Mesenchymal stem cell (in vitro differentiated cells and primary cell): ENCODE measurements at regions not wholly inside any gene's neighbourhood (a gene's known extent, or its start where the extent isn't known, plus 50 kb on each side); places are given as distances from the start of the nearest gene placed in this dataset.

ENCODE experiments used
- DNase-seq: peaks from one replicate; pipeline ENCODE4 v3.0.0-alpha.2; 2013
- H2AFZ ChIP-seq: one replicate; pipeline ENCODE4 v1.6.1; 2013; ENCODE audit warnings: low read depth, mild to moderate bottlenecking, control low read depth, inconsistent platforms, low read length, moderate library complexity
- H2AK5ac ChIP-seq: 2 replicates; pipeline ENCODE4 v1.6.1; 2013; ENCODE audit warnings: low read length, moderate library complexity, mild to moderate bottlenecking, inconsistent platforms; ENCODE audit not compliant: severe bottlenecking
- H2BK120ac ChIP-seq: one replicate; pipeline ENCODE4 v1.6.1; 2013; ENCODE audit warnings: low read depth, mild to moderate bottlenecking, inconsistent platforms, low read length, moderate library complexity
- H2BK12ac ChIP-seq, 2 experiments: one replicate each; pipeline ENCODE4 v1.6.1; 2013; ENCODE audit warnings: inconsistent platforms in 2 of 2, low read length in 2 of 2, mild to moderate bottlenecking in 2 of 2, moderate library complexity in 2 of 2, control low read depth in 1 of 2
- H2BK15ac ChIP-seq: one replicate; pipeline ENCODE4 v1.6.1; 2013; ENCODE audit warnings: mild to moderate bottlenecking, low read depth, inconsistent platforms; ENCODE audit not compliant: poor library complexity, severe bottlenecking
- H2BK5ac ChIP-seq: 2 replicates; pipeline ENCODE4 v1.6.1; 2013; ENCODE audit warnings: low read depth, mild to moderate bottlenecking, low read length, control low read depth, inconsistent platforms; ENCODE audit not compliant: poor library complexity, severe bottlenecking
- H3K14ac ChIP-seq, 2 experiments: one replicate each; pipeline ENCODE4 v1.6.1; 2013; ENCODE audit warnings: inconsistent platforms in 2 of 2, low read length in 2 of 2, control low read depth in 1 of 2, mild to moderate bottlenecking in 1 of 2, moderate library complexity in 1 of 2
- H3K18ac ChIP-seq, 2 experiments: one replicate each; pipeline ENCODE4 v1.6.1; 2013; ENCODE audit warnings: inconsistent platforms in 2 of 2, low read length in 2 of 2, control low read depth in 1 of 2, low read depth in 1 of 2, mild to moderate bottlenecking in 1 of 2
- H3K23ac ChIP-seq, 2 experiments: one replicate each; pipeline ENCODE4 v1.6.1; 2013; ENCODE audit warnings: inconsistent platforms in 2 of 2, low read length in 2 of 2, mild to moderate bottlenecking in 2 of 2, moderate library complexity in 2 of 2, control low read depth in 1 of 2
- H3K27ac ChIP-seq: 2 replicates; pipeline ENCODE4 v1.5.1; 2013; ENCODE audit warnings: mild to moderate bottlenecking, moderate library complexity, low read length, control low read depth, inconsistent platforms; ENCODE audit not compliant: poor library complexity, severe bottlenecking
- H3K27me3 ChIP-seq, 2 experiments: 2 replicates each; pipeline versions ENCODE4 v1.6.1 to v1.7.0; 2013; ENCODE audit warnings: low read length in 2 of 2, mild to moderate bottlenecking in 2 of 2, moderate library complexity in 2 of 2, control low read depth in 1 of 2, inconsistent platforms in 1 of 2; ENCODE audit not compliant: control insufficient read depth in 1 of 2, insufficient read depth in 1 of 2
- H3K36me3 ChIP-seq, 2 experiments: 2 replicates each; pipeline versions ENCODE4 v1.6.1 to v1.7.0; 2013; ENCODE audit warnings: low read length in 2 of 2, control low read depth in 1 of 2, inconsistent platforms in 1 of 2, low read depth in 1 of 2, mild to moderate bottlenecking in 1 of 2; ENCODE audit not compliant: insufficient read depth in 2 of 2, control insufficient read depth in 1 of 2
- H3K4ac ChIP-seq, 2 experiments: one replicate each; pipeline ENCODE4 v1.6.1; 2013; ENCODE audit warnings: inconsistent platforms in 2 of 2, low read length in 2 of 2, mild to moderate bottlenecking in 2 of 2, moderate library complexity in 2 of 2, control low read depth in 1 of 2, low read depth in 1 of 2
- H3K4me1 ChIP-seq: 2 replicates; pipeline ENCODE4 v1.6.1; 2013; ENCODE audit warnings: low read depth, low read length, control low read depth; ENCODE audit not compliant: control insufficient read depth, insufficient read depth
- H3K4me2 ChIP-seq: 2 replicates; pipeline ENCODE4 v1.6.1; 2013; ENCODE audit warnings: low read length, mild to moderate bottlenecking, inconsistent platforms; ENCODE audit not compliant: poor library complexity, severe bottlenecking
- H3K4me3 ChIP-seq, 2 experiments: 2 replicates each; pipeline versions ENCODE4 v1.5.1 to v1.7.0; 2013; ENCODE audit warnings: low read length in 2 of 2, mild to moderate bottlenecking in 2 of 2, control low read depth in 1 of 2, low read depth in 1 of 2; ENCODE audit not compliant: insufficient read depth in 1 of 2
- H3K79me1 ChIP-seq: replicated peaks from 2 replicates; pipeline ENCODE4 v1.6.1; 2013; ENCODE audit warnings: mild to moderate bottlenecking, control low read depth, low read length, inconsistent platforms; ENCODE audit not compliant: poor library complexity, severe bottlenecking
- H3K9ac ChIP-seq: 2 replicates; pipeline ENCODE4 v1.7.0; 2013; ENCODE audit warnings: mild to moderate bottlenecking, low read length, moderate library complexity
- H3K9me3 ChIP-seq: 2 replicates; pipeline ENCODE4 v1.7.0; 2013; ENCODE audit warnings: mild to moderate bottlenecking, low read length; ENCODE audit not compliant: control insufficient read depth
- H4K8ac ChIP-seq: one replicate; pipeline ENCODE4 v1.6.1; 2013; ENCODE audit warnings: inconsistent platforms, mild to moderate bottlenecking, low read length, moderate library complexity
- H4K91ac ChIP-seq: one replicate; pipeline ENCODE4 v1.6.1; 2013; ENCODE audit warnings: mild to moderate bottlenecking, low read length, inconsistent platforms
- WGBS: methylation state at CpG from one replicate; pipeline ENCODE4 v1.1.7; 2013; ENCODE audit warnings: mixed read lengths; 5-methylcytosine and 5-hydroxymethylcytosine counted together

DNA sequence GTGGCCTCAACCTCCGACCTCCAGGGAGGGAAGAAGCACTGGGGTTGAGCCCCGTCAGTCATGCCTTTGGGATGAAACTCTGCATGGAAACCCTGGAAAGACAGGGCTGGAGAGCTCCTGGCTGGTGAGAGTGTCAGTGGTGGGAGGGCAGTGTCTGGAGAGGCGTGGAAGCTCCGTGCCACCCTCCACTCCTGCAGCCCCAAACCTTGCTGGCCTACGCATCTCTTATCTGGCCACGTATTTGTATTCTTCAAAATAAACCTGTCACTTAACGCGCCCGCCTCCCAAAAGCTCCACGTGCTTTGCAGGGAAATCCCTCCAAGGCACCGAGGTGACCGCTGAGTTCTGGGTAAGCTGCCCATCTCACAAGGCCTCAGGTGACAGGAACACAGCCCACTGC lies 84.3 kb downstream of the TEX29 start:
- Histone ChIP-seq H3K4ac (no peak overlapping the region), H3K4me2 (no peak overlapping the region), H3K27ac (no peak overlapping the region), H3K36me3 (no peaks in the 10 kb centered on the region), H3K23ac (no peak overlapping the region), H3K9me3 (no peaks in the 10 kb centered on the region), H2AK5ac (no peak overlapping the region), H2AFZ (no peak overlapping the region), H3K9ac (no peak overlapping the region), H3K18ac (no peak overlapping the region), H3K4me1 (no peaks in the 10 kb centered on the region), H3K27me3 (peaks cover 0 to 48% of the 10 kb centered on the region in 2 experiments), H3K14ac (no peak overlapping the region), H2BK5ac (no peak overlapping the region), H4K8ac (no peak overlapping the region), H2BK15ac (no peak overlapping the region), H2BK12ac (no peak overlapping the region), H4K91ac (no peak overlapping the region), H2BK120ac (no peak overlapping the region), H3K4me3 (no peak overlapping the region), H3K79me1 (no peaks in the 10 kb centered on the region)
- no peak for DNase-seq
- 82% methylated on average over 12 of the region's 12 CpGs for WGBS

GRCh38 chr13:111406636-111407035 lies 86.2 kb downstream of the TEX29 start:
- no peak overlapping the region for H2BK5ac ChIP-seq

DNA sequence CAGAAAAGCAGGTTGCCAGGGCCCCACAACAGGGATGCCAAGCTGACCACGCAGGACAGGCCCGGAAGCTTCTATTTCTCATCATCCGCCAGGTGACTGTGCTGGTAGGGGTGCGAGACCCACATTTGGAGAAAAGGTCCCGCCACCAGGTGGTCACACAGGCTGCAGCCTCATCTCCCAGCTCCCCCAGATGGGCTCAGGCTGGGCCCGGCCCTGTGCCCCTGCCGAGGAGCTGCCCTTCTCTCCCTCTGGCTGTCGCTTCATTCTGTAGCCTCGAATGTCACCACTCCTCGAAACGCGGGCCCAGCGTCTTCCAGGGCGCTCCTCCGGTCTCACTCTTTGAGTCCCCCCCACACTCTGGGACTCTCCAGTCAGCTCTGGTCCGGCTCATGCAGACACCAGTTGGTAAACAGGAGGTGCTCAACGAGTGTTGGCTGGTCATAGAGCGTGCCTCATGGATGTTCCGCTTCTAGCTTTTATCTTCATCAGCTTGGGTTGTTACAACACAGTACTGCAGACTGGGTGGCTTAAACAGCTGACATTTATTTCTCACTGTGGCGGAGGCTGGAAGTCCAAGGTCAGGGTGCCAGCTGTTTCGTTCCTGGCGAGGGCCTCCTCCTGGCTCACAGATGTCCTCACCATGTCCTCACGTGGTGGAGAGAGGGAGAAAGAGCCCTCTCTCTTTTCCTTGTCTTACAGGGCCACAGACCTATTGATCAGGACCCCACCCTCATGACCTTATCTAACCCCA lies 87.1 kb downstream of the TEX29 start:
- 86% methylated on average over 20 of the region's 23 CpGs for WGBS
- no peak overlapping the region for H2BK12ac ChIP-seq

More at GRCh38 chr13:111406636-111407035, 86.2 kb downstream of the TEX29 start:
- Histone ChIP-seq H2AFZ (no peak overlapping the region), H3K9ac (no peak overlapping the region), H4K91ac (no peak overlapping the region), H3K4me1 (no peaks in the 10 kb centered on the region), H3K27me3 (peaks cover 0 to 55% of the 10 kb centered on the region in 2 experiments), H2BK120ac (no peak overlapping the region), H4K8ac (no peak overlapping the region), H2BK12ac (no peak overlapping the region), H2AK5ac (no peak overlapping the region), H3K4ac (no peak overlapping the region), H3K18ac (no peak overlapping the region), H3K4me2 (no peak overlapping the region), H3K79me1 (no peaks in the 10 kb centered on the region), H3K9me3 (no peaks in the 10 kb centered on the region), H3K23ac (no peak overlapping the region), H3K27ac (no peak overlapping the region), H3K4me3 (no peak overlapping the region), H2BK15ac (no peak overlapping the region), H3K14ac (no peak overlapping the region), H3K36me3 (no peaks in the 10 kb centered on the region)
- DNase-seq: no peak
- WGBS: 67% methylated on average over 2 of the region's 3 CpGs

DNA sequence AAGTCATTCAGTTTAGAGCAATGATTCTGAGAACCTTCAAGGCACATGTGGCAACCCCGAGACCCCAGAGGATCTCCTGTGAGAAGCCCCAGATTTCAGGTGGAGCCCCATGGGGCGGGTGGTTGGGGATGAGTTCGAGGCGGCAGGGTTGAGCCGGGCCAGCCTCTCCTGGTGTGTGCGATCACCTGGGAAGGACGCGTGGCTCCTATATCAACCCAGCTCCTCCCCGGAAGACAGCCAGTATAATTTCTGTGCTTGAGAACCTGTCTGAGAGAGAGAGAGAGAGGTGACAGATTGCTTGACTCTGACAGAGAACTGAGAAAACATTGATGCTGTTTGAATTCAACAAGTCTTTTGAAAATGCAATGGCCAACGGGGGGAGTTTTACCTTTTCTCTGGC lies 89.0 kb downstream of the TEX29 start:
- Histone ChIP-seq H3K4me3 (no peak overlapping the region), H2BK5ac (no peak overlapping the region), H3K27me3 (peaks cover 0 to 76% of the 10 kb centered on the region in 2 experiments), H3K23ac (no peak overlapping the region), H2BK15ac (no peak overlapping the region), H3K4me2 (no peak overlapping the region), H2AK5ac (no peak overlapping the region), H2BK120ac (no peak overlapping the region), H4K8ac (no peak overlapping the region), H3K18ac (no peak overlapping the region), H3K9ac (no peak overlapping the region), H2BK12ac (no peak overlapping the region), H3K9me3 (no peaks in the 10 kb centered on the region), H3K27ac (no peak overlapping the region), H2AFZ (no peak overlapping the region), H3K4me1 (no peaks in the 10 kb centered on the region), H3K4ac (no peak overlapping the region), H3K14ac (no peak overlapping the region), H3K79me1 (no peaks in the 10 kb centered on the region), H4K91ac (no peak overlapping the region), H3K36me3 (no peaks in the 10 kb centered on the region)
- WGBS: 88% methylated on average over 9 of the region's 10 CpGs
- DNase-seq: no peak

More for the DNA sequence above, 87.1 kb downstream of the TEX29 start:
- H2AK5ac ChIP-seq: no peak overlapping the region
- H3K18ac ChIP-seq: no peak overlapping the region
- H4K8ac ChIP-seq: no peak overlapping the region
- H3K79me1 ChIP-seq: no peaks in the 10 kb centered on the region
- no peak overlapping the region for H3K9ac ChIP-seq
- no peaks in the 10 kb centered on the region for H3K36me3 ChIP-seq
- H3K14ac ChIP-seq: no peak overlapping the region
- no peak overlapping the region for H2BK120ac ChIP-seq
- no peak overlapping the region for H3K4me2 ChIP-seq
- no peak overlapping the region for H2AFZ ChIP-seq
- peaks cover 0 to 63% of the 10 kb centered on the region in 2 experiments for H3K27me3 ChIP-seq
- H3K4me3 ChIP-seq: no peak overlapping the region
- no peak for DNase-seq
- no peak overlapping the region for H3K4ac ChIP-seq
- H3K23ac ChIP-seq: no peak overlapping the region
- no peaks in the 10 kb centered on the region for H3K9me3 ChIP-seq
- H2BK5ac ChIP-seq: no peak overlapping the region
- H3K27ac ChIP-seq: no peak overlapping the region
- no peak overlapping the region for H2BK15ac ChIP-seq
- no peaks in the 10 kb centered on the region for H3K4me1 ChIP-seq
- no peak overlapping the region for H4K91ac ChIP-seq
